ENCODE measurements at regions not wholly inside any gene's neighbourhood (a gene's known extent, or its start where the extent isn't known, plus 50 kb on each side); places are given as distances from the start of the nearest gene placed in this dataset.

- 92% methylated on average over 5 of the region's 5 CpGs; no CpG with 5 or more reads in 1 of the 2 experiments for WGBS, 2 experiments (ENCODE audit: extremely low coverage in 1 of 2, insufficient coverage in 1 of 2, insufficient read length in 1 of 2, insufficient replicate concordance in 2 of 2, low coverage in 1 of 2, low lambda C conversion rate in 2 of 2, missing lambda C conversion rate in 1 of 2)
- TF ChIP-seq GABPA (IDR thresholded peaks at IDR 0.05; ENCODE audit: borderline replicate concordance, insufficient read depth, low read length) (no peak), RBBP5 (IDR thresholded peaks at IDR 0.05; ENCODE audit: borderline replicate concordance, low read depth, low read length) (no peak), POU5F1 (IDR thresholded peaks at IDR 0.05; ENCODE audit: low read depth, low read length) (no peak), CHD1 (IDR thresholded peaks at IDR 0.05; ENCODE audit: low read depth, low read length) (no peak), POLR2AphosphoS5 (IDR thresholded peaks at IDR 0.05; ENCODE audit: low read depth, low read length) (no peak), FOSL1 (IDR thresholded peaks at IDR 0.05; ENCODE audit: insufficient read depth, low read depth, low read length) (no peak), BCL11A (IDR thresholded peaks at IDR 0.05; ENCODE audit: low read depth in 2 of 2, low read length in 2 of 2) (no peak), JUND (IDR thresholded peaks at IDR 0.05; ENCODE audit: low read length) (no peak), TAF7 (optimal IDR thresholded peaks at IDR 0.05; ENCODE audit: borderline replicate concordance, low read depth, low read length) (no peak), JUN (IDR thresholded peaks at IDR 0.05; ENCODE audit: low read depth, low read length) (no peak), KDM4A (IDR thresholded peaks at IDR 0.05; ENCODE audit: low read depth, low read length, severe bottlenecking) (no peak), EP300 (IDR thresholded peaks at IDR 0.05; ENCODE audit: borderline replicate concordance in 1 of 2, low read depth in 2 of 2, low read length in 2 of 2) (no peak)
- no peak for DNase-seq (ENCODE audit: low read depth in 1 of 2, low spot score in 2 of 2)
- Histone ChIP-seq H2BK120ac (replicated peaks; ENCODE audit: low read depth, low read length) (no peak overlapping the region), H3K23ac (ENCODE audit: insufficient read length) (no peak overlapping the region), H3K4me2 (ENCODE audit: insufficient read depth in 1 of 2, low read depth in 2 of 2, low read length in 2 of 2) (no peak overlapping the region), H2BK20ac (ENCODE audit: low read length) (no peak overlapping the region), H3K27ac (ENCODE audit: low read depth, low read length) (no peak overlapping the region), H2AFZ (ENCODE audit: low read length) (no peak overlapping the region), H3K9ac (replicated peaks in 1 of 4; ENCODE audit: extremely low read depth in 1 of 4, low read depth in 3 of 4, low read length in 3 of 4) (no peak overlapping the region), H2BK12ac (ENCODE audit: low read depth, low read length) (no peak overlapping the region), H3K27me3 (replicated peaks in 1 of 4; ENCODE audit: control insufficient read depth in 3 of 4, extremely low read depth in 1 of 4, insufficient read depth in 3 of 4, low read length in 3 of 4) (peaks cover 0 to 1% (median 0%) of the 10 kb centered on the region in 4 experiments; a peak in 1 of 7 replicates), H4K20me1 (replicated peaks in 1 of 2; ENCODE audit: control insufficient read depth in 1 of 2, insufficient read depth in 2 of 2, low read length in 2 of 2) (no peaks in the 10 kb centered on the region), H3K79me2 (ENCODE audit: control insufficient read depth in 1 of 2, insufficient read depth in 2 of 2, low read length in 2 of 2) (no peaks in the 10 kb centered on the region), H3K23me2 (ENCODE audit: low read depth, low read length) (no peaks in the 10 kb centered on the region), H3K9me3 (ENCODE audit: insufficient read depth in 2 of 2, low read depth in 1 of 2, low read length in 1 of 2) (no peaks in the 10 kb centered on the region), H4K91ac (replicated peaks; ENCODE audit: insufficient read length, low read length) (no peak overlapping the region), H3K4me1 (replicated peaks in 1 of 4; ENCODE audit: control insufficient read depth in 3 of 4, insufficient read depth in 4 of 4, low read length in 3 of 4) (no peaks in the 10 kb centered on the region), H4K5ac (ENCODE audit: insufficient read length, low read depth, low read length) (no peak overlapping the region), H3K56ac (replicated peaks; ENCODE audit: insufficient read length, low read depth, low read length) (no peak overlapping the region), H2AK5ac (ENCODE audit: low read depth, low read length) (no peak overlapping the region), H3K4ac (replicated peaks; ENCODE audit: insufficient read length, low read depth, low read length) (no peak overlapping the region), H2BK15ac (ENCODE audit: low read length) (no peak overlapping the region), H4K8ac (ENCODE audit: extremely low read depth, insufficient read depth, low read length) (no peak overlapping the region), H2BK5ac (ENCODE audit: low read depth, low read length) (no peak overlapping the region), H3K4me3 (ENCODE audit: extremely low read depth in 1 of 4, insufficient read depth in 2 of 4, low read depth in 3 of 4, low read length in 4 of 4) (no peak overlapping the region), H3K18ac (ENCODE audit: extremely low read depth, low read length) (no peak overlapping the region), H3K14ac (ENCODE audit: insufficient read length) (no peak overlapping the region), H3K36me3 (ENCODE audit: control insufficient read depth in 2 of 4, insufficient read depth in 4 of 4, low read length in 3 of 4) (no peaks in the 10 kb centered on the region), H3K79me1 (ENCODE audit: low read depth, low read length) (no peaks in the 10 kb centered on the region)
- CTCF ChIA-PET (ENCODE audit: partially characterized antibody), result no interaction called here
- POLR2A ChIA-PET (ENCODE audit: partially characterized antibody), result no interaction called here
- FAIRE-seq, result no peak
These were observed 414.7 kb upstream of the GHITM start for GRCh38 chr10:83724471-83725241.
